Stimulated activated CD4-positive, alpha-beta T cell treated with anti-CD3 and anti-CD28 coated beads, Interleukin-4, amount 100 ng/mL, for 1 hour (primary cell): ENCODE measurements at regions not wholly inside any gene's neighbourhood (a gene's known extent, or its start where the extent isn't known, plus 50 kb on each side); places are given as distances from the start of the nearest gene placed in this dataset.

ENCODE experiments used
- DNase-seq: peaks from one replicate; pipeline ENCODE4 v3.0.0-alpha.2; 2020

GRCh38 chr11:31887180-31887579, 76.1 kb upstream of the PAX6 start:
- no peak for DNase-seq

DNA sequence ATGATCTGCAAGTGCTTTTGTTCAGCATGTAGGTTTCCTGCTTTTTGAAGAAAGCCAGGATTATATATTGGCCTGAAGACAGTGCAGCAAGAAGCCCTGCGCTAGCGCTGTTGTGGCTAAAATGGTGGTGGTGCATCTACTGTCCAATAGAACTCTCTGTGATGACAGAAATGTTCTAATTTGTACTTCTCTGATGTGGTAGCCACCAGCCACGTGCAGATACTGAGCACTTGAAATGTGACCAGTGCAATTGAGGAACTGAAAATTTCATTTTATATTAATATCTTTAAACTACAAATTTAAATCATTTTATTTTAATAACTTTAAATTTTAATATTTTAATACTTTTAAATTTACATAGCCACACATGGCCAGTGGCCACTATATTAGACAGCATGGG, 73.0 kb upstream of the PAX6 start:
- DNase-seq, result no peak

DNA sequence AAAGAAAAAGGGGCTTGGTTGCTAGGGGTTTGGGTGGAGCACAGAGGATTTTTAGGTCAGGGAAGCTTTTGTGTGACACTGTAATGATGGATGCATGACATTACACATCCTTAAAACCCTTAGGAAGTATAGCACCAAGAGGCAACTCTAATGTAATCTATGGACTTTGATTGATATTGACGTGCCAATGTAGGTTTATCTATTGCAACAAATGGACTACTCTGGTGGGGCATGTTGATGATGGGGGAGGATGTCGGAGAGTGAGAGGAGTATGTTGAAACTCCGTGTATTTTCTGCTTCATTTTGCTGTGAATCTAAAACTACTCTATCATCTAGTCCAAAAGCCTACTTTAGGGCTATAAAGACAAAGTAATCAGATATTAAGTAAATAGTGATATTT, 72.3 kb upstream of the PAX6 start:
- DNase-seq, result no peak

- DNase-seq, result no peak
Observed at GRCh38 chr11:31882951-31883392, 71.8 kb upstream of the PAX6 start.

- no peak for DNase-seq
Observed at GRCh38 chr11:31881825-31882224, 70.7 kb upstream of the PAX6 start.

DNA sequence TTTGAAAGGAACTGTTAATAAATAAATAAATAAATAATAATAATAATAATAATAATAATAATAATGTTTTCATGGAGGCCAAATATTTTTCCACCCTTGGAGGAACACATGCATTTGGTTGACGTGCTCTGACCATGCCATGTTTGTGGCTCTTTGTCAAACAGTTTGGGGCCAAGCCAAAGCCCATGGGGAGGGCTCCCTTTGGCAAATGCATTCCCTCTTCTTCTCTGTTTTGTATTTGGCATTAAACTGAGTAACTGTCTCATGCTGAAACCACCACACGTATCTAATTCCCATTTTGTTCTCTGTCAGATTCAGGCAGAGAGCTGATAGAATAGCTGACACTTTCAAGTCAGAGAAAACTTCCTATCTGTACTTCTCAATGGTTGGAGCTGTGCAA, 68.6 kb upstream of the PAX6 start:
- DNase-seq, result no peak

DNA sequence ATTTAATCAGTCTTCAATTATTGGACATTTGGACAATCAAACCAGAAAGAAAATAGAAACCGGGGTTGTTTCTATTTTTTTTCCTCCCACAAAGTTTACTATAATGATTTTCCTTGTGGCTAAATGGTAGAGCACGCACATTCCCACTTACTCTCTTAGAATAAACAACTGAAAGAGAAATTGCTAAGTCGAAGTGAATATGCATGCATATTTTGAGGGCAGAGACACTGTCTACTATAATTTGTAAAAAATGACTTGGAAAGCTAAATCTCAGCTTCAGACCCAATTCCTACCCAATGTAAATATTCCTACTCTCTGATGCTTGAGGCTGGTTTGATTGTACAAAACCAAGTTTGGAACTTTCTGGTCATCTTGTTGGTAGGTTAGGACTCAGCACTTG, 66.7 kb upstream of the PAX6 start:
- no peak for DNase-seq

DNA sequence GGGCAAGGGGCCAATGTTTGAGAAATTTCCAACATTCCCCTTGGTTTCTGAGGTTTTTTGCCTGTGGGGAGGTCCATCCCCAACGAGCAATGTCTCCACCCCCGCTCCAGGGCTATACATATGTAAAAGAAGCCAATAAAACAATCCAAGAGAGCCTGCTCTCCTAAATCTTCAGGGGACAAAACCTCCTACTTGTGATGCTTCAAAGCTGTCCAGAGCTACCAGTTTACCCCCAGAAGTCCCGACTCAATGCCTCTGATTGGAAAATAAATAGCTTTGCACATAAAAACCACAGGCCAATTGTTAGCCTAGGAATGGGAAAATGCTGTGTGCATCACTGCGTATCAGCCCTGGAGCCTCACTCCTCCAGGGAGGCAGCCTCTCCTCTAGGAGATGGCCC, 66.0 kb upstream of the PAX6 start:
- no peak for DNase-seq

- no peak for DNase-seq
Observed at GRCh38 chr11:31875866-31876560, 64.9 kb upstream of the PAX6 start.

DNA sequence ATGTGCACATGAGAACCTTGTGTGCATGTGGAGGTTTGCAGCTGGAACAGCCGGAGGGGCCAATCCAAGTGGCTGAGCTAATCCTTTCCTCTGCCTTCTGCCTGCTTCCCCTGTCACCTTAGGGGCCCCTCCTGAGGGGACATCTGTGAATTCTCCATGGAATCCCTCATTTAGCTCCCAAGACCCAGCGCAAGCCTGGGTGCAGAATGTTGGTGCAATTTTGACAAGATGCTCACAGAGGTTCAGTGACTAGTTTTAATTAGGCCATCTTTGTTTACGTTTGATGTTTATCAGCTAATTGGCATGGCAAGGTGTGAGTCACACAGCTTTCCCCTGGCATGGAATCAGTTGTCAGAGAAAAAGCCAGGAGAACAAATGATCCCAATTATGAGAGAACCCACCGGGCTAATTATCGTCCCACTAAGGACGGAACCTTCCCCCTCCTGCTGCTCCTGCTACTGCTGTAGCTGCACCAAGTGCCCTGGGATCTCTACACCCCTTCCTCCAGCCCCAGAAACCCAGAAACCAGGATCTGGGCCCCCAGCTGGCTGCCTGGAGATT, 63.6 kb upstream of the PAX6 start:
- DNase-seq, result no peak

DNA sequence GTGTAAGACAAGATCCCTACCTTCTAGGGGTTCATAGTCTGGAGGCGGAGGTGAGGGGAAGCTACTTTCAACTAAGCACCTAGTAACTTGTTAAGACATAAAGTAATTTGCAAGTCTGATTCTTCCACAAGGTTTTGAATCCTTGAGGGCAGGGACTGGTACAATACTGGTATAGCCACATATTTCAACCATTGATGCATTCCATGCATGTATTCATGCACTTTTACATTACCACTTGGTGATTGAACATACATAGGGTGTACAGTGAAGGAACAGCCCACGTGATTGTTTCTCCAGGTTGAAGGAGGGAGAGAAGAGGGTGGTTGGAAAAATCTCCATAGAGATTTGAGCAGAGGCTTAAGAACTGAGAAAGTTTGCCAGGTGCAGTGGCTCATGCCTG, 62.0 kb upstream of the PAX6 start:
- no peak for DNase-seq

GRCh38 chr11:31872076-31872443, 60.9 kb upstream of the PAX6 start:
- no peak for DNase-seq

DNA sequence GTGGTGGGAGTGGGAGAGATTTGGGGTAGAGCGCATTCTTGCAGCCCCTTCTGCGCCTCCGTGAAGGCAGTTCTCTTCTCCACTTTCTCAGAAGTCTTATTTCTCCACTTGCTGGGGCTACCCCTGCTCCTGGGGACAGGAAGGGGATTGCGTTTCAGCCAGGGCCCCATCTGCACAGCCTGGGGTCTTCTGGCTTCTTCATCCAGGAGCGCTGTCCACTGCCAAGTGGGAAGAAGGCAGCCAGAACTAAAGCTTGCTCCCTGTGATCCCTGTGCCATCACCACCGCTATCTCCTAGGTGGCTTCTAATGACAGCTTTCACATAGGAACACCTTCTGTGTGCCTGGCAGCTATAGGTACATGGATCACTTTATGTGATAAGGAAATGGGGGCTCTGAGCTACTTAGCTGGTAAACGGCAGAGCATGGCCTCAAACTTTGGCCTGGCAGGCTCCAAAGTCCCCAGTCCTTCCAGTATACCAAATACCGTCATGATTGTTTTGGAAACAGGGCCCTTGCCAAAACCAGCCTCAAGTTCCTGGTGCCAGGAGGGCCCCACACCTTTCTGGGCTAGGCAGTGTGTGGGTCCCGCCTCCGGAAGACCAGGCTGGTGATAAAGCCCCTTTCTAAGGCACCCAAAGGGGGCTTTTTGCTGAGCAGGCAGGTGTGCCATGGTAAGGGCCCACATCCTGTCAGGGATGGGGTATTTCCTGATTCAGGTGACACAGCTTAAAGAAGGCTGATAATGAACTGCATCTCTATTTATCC, 60.4 kb upstream of the PAX6 start:
- no peak for DNase-seq

DNA sequence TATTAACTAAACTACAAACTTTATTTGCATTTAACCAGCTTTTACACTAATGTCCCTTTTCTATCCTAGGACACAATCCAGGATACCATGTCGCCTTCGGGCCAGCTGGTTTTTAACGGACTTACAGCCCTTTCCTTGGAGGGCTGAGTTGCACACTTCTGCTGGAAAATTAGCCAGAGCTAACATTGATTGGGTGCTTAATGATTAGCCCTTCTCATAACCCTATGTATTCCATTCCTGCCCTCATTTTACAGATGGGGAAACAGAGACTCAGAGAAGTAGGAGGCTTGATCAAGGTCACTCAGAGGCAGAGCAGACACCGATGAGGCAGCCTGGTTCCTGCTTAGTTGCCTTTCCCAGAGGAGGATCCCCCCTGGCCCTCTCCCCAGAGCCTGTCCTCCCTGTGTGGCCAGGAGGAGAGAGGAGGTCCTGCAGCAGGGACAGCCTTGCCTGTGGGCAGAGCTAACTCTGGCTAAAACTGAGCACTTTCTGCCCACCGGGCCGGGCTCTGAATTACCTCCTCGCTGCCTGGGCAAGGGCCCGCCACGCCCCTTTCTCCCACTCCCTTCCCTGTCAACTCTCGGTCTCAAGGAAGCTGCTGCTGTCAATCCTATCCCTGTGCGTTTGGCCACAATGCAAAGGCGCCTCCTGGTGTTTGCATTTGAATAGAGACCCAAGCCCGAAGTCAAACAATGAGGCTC, 59.6 kb upstream of the PAX6 start:
- no peak for DNase-seq

DNA sequence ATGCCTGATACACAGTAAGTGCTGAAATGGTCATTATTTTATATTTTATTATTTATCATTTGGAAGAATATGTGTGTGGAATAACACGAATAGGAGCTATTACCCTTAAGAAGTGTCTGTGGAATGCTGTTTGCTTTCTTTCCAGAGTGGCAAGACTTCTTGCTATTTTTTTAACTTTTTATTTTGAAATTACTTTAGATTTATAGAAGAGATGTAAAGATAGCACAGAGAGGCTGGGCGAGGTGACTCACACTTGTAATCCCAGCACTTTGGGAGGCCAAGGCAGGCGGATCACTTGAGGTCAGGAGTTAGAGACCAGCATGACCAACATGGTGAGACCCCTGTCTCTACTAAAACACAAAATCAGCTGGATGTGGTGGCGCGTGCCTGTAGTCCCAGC, 58.9 kb upstream of the PAX6 start:
- DNase-seq, result no peak

DNA sequence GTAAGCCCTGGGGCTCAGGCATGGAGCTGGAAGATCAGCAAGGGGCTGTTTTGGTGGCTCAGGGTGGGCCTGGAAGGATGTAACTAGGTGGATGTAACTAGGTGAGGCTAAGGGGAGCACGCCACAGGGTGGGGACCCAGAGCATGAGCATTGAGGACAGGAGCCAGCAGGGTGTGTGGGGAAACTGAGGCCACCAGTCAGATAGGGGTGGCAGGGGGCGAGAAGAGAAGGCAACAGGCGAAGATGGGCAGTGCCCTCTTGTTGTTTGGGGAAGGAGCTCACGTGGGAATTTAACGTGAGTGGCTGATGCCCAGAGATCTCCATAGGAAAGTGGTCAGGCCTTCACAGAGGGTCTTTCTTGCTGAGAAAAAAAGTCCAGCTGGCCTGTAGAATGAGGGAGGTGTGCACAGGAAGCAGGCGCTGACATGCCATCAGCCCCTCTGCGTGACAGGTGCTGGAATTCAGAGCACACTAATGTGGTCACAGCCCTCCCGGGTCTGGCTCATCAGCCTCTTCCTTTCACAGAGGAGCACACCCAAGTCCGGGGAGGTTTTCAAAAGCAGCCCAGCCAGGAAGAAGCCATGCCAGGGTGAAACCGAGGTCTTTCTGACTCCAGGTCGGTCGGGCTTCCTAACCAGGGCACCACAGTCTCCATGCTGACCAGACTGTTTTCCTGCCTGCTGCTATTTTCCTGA, 54.6 kb upstream of the PAX6 start:
- DNase-seq, result no peak

DNA sequence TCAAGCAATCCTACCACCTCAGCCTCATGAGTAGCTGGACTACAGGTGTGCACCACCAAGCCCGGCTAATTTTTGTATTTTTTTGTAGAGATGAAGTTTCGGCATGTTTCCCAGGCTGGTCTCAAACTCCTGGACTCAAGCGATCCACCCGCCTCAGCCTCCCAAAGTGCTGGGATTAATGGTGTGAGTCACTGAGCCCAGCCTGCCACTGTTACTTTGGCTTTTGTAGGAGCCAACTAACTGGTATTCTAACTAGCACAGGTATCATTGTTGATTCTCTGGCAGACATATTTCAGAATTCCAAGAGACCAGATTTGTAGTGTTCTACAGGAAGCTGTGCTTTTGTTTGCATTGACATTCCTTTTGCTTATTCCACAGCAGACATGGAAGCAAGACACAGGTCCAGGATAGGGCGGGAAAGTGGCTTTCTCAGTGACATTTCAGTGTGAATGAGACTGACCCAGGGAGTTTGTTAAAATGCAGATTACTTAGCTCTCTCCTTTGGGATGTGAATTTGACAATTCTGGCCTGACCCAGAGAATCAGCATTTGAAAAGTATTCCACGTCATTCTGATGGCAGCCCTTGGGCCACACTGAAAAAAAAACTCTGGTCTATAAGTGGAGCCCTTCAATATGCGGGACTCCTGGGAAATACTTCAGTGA, 52.2 kb upstream of the PAX6 start:
- no peak for DNase-seq

- no peak for DNase-seq
Observed at GRCh38 chr11:31861011-31861410, 49.9 kb upstream of the PAX6 start.
